Suprapubic skin (tissue), 4 donors: ENCODE measurements at regions not wholly inside any gene's neighbourhood (a gene's known extent, or its start where the extent isn't known, plus 50 kb on each side); places are given as distances from the start of the nearest gene placed in this dataset.

Experiments
- DNase-seq, 2 donors: peaks; one replicate each; pipeline ENCODE4 v3.0.0-alpha.2; 2019; ENCODE audit warnings: low spot score in 2 of 2
- H3K27ac ChIP-seq: fragments of 200-600 bp; sonication (generic); one replicate; pipeline ENCODE4 v1.5.1; 2019
- H3K27me3 ChIP-seq: fragments of 200-600 bp; sonication (generic); one replicate; pipeline ENCODE4 v1.5.1; 2019
- H3K36me3 ChIP-seq: fragments of 200-600 bp; sonication (generic); one replicate; pipeline ENCODE4 v1.5.1; 2019
- H3K4me1 ChIP-seq: fragments of 200-600 bp; sonication (generic); one replicate; pipeline ENCODE4 v1.5.1; 2019
- H3K4me3 ChIP-seq: fragments of 200-600 bp; sonication (generic); one replicate; pipeline ENCODE4 v1.5.1; 2019; ENCODE audit warnings: mild to moderate bottlenecking
- H3K9me3 ChIP-seq: fragments of 200-600 bp; sonication (generic); one replicate; pipeline ENCODE4 v1.5.1; 2019
- CTCF ChIP-seq, 2 donors: fragments of 200-600 bp in 1 of 2; fragments of 450-650 bp in 1 of 2; sonication (generic) in 1 of 2; IDR thresholded peaks; one replicate each; pipeline ENCODE4 v1.5.1; 2016 to 2019; ENCODE audit warnings: antibody characterized with exemption in 2 of 2, mild to moderate bottlenecking in 1 of 2, moderate library complexity in 1 of 2
- EP300 ChIP-seq: sonication (generic); formaldehyde crosslinking; IDR thresholded peaks from one replicate; pipeline ENCODE4 v1.6.1; 2017; ENCODE audit warnings: antibody characterized with exemption
- POLR2A ChIP-seq, 2 donors: fragments of 450-650 bp; IDR thresholded peaks; one replicate each; pipeline ENCODE4 v1.6.1; 2017; ENCODE audit warnings: antibody characterized with exemption in 2 of 2, mild to moderate bottlenecking in 2 of 2, moderate library complexity in 2 of 2
- POLR2AphosphoS5 ChIP-seq, 3 donors: sonication (generic); formaldehyde crosslinking; IDR thresholded peaks; one replicate each; pipeline ENCODE4 v1.6.1; 2017; ENCODE audit warnings: antibody characterized with exemption in 3 of 3
- WGBS: methylation state at CpG from one replicate; pipeline ENCODE4 v1.1.5; 2018; 5-methylcytosine and 5-hydroxymethylcytosine counted together

- Histone ChIP-seq H3K4me1 (no peaks in the 10 kb centered on the region), H3K27me3 (no peaks in the 10 kb centered on the region), H3K9me3 (no peaks in the 10 kb centered on the region), H3K36me3 (no peaks in the 10 kb centered on the region), H3K27ac (no peak overlapping the region), H3K4me3 (no peak overlapping the region)
- no peak for DNase-seq
- no peak for TF ChIP-seq POLR2AphosphoS5 (IDR thresholded peaks at IDR 0.05)
- WGBS: 91% methylated on average over 3 of the region's 3 CpGs
Observed at GRCh38 chr10:107873007-107873406, 708.5 kb upstream of the SORCS1 start.

GRCh38 chr10:107865691-107866090 lies 701.2 kb upstream of the SORCS1 start:
- TF ChIP-seq CTCF (IDR thresholded peaks at IDR 0.05) (no peak), POLR2A (IDR thresholded peaks at IDR 0.05) (no peak), EP300 (no peak), POLR2AphosphoS5 (IDR thresholded peaks at IDR 0.05) (no peak)
- WGBS: 73% methylated on average over 6 of the region's 6 CpGs
- no peaks in the 10 kb centered on the region for H3K36me3 ChIP-seq
- no peaks in the 10 kb centered on the region for H3K4me1 ChIP-seq
- no peak for DNase-seq
- no peaks in the 10 kb centered on the region for H3K9me3 ChIP-seq
- H3K27ac ChIP-seq: no peak overlapping the region
- no peaks in the 10 kb centered on the region for H3K27me3 ChIP-seq
- H3K4me3 ChIP-seq: no peak overlapping the region

GRCh38 chr10:107859065-107859464 lies 694.6 kb upstream of the SORCS1 start:
- TF ChIP-seq POLR2AphosphoS5 (IDR thresholded peaks at IDR 0.05) (no peak), POLR2A (IDR thresholded peaks at IDR 0.05) (no peak), CTCF (IDR thresholded peaks at IDR 0.05) (no peak), EP300 (no peak)
- no peak for DNase-seq
- Histone ChIP-seq H3K36me3 (no peaks in the 10 kb centered on the region), H3K9me3 (no peaks in the 10 kb centered on the region), H3K4me3 (no peak overlapping the region), H3K4me1 (no peaks in the 10 kb centered on the region), H3K27ac (no peak overlapping the region), H3K27me3 (no peaks in the 10 kb centered on the region)
- WGBS: 86% methylated on average over 5 of the region's 5 CpGs

GRCh38 chr10:107856047-107856315 lies 691.5 kb upstream of the SORCS1 start:
- no peak for TF ChIP-seq CTCF (IDR thresholded peaks at IDR 0.05)
- no peak for TF ChIP-seq POLR2AphosphoS5 (IDR thresholded peaks at IDR 0.05)
- no peak for TF ChIP-seq POLR2A (IDR thresholded peaks at IDR 0.05)
- no peak for TF ChIP-seq EP300
- no peaks in the 10 kb centered on the region for H3K4me1 ChIP-seq
- no peak overlapping the region for H3K4me3 ChIP-seq
- H3K27me3 ChIP-seq: no peaks in the 10 kb centered on the region
- no peak for DNase-seq
- H3K36me3 ChIP-seq: no peaks in the 10 kb centered on the region
- H3K9me3 ChIP-seq: no peaks in the 10 kb centered on the region
- H3K27ac ChIP-seq: no peak overlapping the region

- no peak overlapping the region for H3K4me3 ChIP-seq
- DNase-seq: no peak
- 65% methylated on average over 4 of the region's 4 CpGs for WGBS
- no peak overlapping the region for H3K27ac ChIP-seq
- H3K4me1 ChIP-seq: no peaks in the 10 kb centered on the region
- TF ChIP-seq POLR2AphosphoS5 (IDR thresholded peaks at IDR 0.05) (no peak), EP300 (no peak), CTCF (IDR thresholded peaks at IDR 0.05) (no peak)
- no peaks in the 10 kb centered on the region for H3K36me3 ChIP-seq
- no peaks in the 10 kb centered on the region for H3K9me3 ChIP-seq
- H3K27me3 ChIP-seq: no peaks in the 10 kb centered on the region
Observed at GRCh38 chr10:107855301-107856046, 691.0 kb upstream of the SORCS1 start.
